HEK293T (cell line): ENCODE measurements at regions not wholly inside any gene's neighbourhood (a gene's known extent, or its start where the extent isn't known, plus 50 kb on each side); places are given as distances from the start of the nearest gene placed in this dataset.

ENCODE experiments used
- ARNT ChIP-seq: fragments of 450-650 bp; IDR thresholded peaks from 2 replicates; pipeline ENCODE4 v1.6.1; 2017; ENCODE audit warnings: mild to moderate bottlenecking
- ELF4 ChIP-seq: fragments of 450-650 bp; IDR thresholded peaks from 2 replicates; pipeline ENCODE4 v1.6.1; 2017; ENCODE audit warnings: antibody characterized with exemption
- FOXM1 ChIP-seq: fragments of 450-650 bp; IDR thresholded peaks from 2 replicates; pipeline ENCODE4 v1.6.1; 2017; ENCODE audit warnings: mild to moderate bottlenecking, borderline replicate concordance
- NFRKB ChIP-seq: fragments of 450-650 bp; IDR thresholded peaks from 2 replicates; pipeline ENCODE4 v1.6.1; 2016; ENCODE audit warnings: mild to moderate bottlenecking, moderate library complexity
- SP1 ChIP-seq: fragments of 450-650 bp; IDR thresholded peaks from 2 replicates; pipeline ENCODE4 v1.6.1; 2017
- SUZ12 ChIP-seq: fragments of 450-650 bp; IDR thresholded peaks from 2 replicates; pipeline ENCODE4 v1.6.1; 2016; ENCODE audit warnings: mild to moderate bottlenecking

GRCh38 chr1:91594383-91595055 is 93.9 kb downstream of the CDC7 start:
- TF ChIP-seq ELF4 (no peak), NFRKB (no peak), FOXM1 (no peak), SP1 (no peak), ARNT (no peak), SUZ12 (no peak)
